SK-N-SH (cell line): ENCODE measurements at regions not wholly inside any gene's neighbourhood (a gene's known extent, or its start where the extent isn't known, plus 50 kb on each side); places are given as distances from the start of the nearest gene placed in this dataset.
"Not testable (repeated sequence)": the region's sequence is repeated elsewhere in the genome, so short reads cannot be mapped to it uniquely, and the experiment has no call there.

ENCODE experiments used
- CTCF ChIA-PET: fragments of 300-600, 350-600 bp; formaldehyde crosslinking; extraction: SDS; loops from one replicate; lab custom pipeline; 2021; lab: Yijun Ruan, JAX
- POLR2A ChIA-PET: fragments of 350-600 bp; sonication (Branson Sonifier 250); formaldehyde crosslinking; extraction: SDS; loops from one replicate; lab custom pipeline; 2020; ENCODE audit warnings: antibody characterized with exemption, inconsistent platforms; lab: Yijun Ruan, JAX
- DNase-seq: peaks from one replicate; pipeline ENCODE4 v3.0.0; 2012
- H2AFZ ChIP-seq: fragments of 200-600 bp; sonication (generic); 2 replicates; pipeline ENCODE4 v1.8.1; 2016; ENCODE audit warnings: antibody characterized with exemption, mild to moderate bottlenecking, low read depth
- H3F3A ChIP-seq: fragments of 200-600 bp; sonication (generic); replicated peaks from 2 replicates; pipeline ENCODE3; 2016; ENCODE audit warnings: antibody characterized with exemption, mild to moderate bottlenecking; ENCODE audit not compliant: insufficient read depth
- H3K27ac ChIP-seq, 2 experiments: fragments of 200-500 bp in 1 of 2; fragments of 200-600 bp in 1 of 2; sonication (Bioruptor generic) in 1 of 2; sonication (generic), shearing (Covaris generic) in 1 of 2; 2 replicates each; pipeline versions ENCODE4 v1.5.1 to v1.6.1; 2014 to 2016; ENCODE audit warnings: low read depth in 2 of 2, inconsistent platforms in 1 of 2, low read length in 1 of 2, mild to moderate bottlenecking in 1 of 2, mixed read lengths in 1 of 2
- H3K27me3 ChIP-seq: fragments of 200-600 bp; sonication (generic), shearing (Covaris generic); 2 replicates; pipeline ENCODE4 v1.6.1; 2016; ENCODE audit warnings: mixed run types; ENCODE audit not compliant: insufficient read depth
- H3K36me3 ChIP-seq, 2 experiments: fragments of 200-500 bp in 1 of 2; fragments of 200-600 bp in 1 of 2; sonication (Bioruptor generic) in 1 of 2; sonication (generic) in 1 of 2; replicated peaks in 1 of 2; 2 replicates each; pipeline versions ENCODE3 to v1.5.1; 2014 to 2016; ENCODE audit warnings: low read length in 1 of 2, mild to moderate bottlenecking in 1 of 2; ENCODE audit not compliant: insufficient read depth in 2 of 2, control insufficient read depth in 1 of 2
- H3K4me1 ChIP-seq, 2 experiments: fragments of 200-500 bp in 1 of 2; fragments of 200-600 bp in 1 of 2; sonication (Bioruptor generic) in 1 of 2; sonication (generic), shearing (Covaris generic) in 1 of 2; 2 replicates each; pipeline versions ENCODE4 v1.5.1 to v1.6.1; 2014 to 2016; ENCODE audit warnings: low read depth in 1 of 2, low read length in 1 of 2, mixed run types in 1 of 2; ENCODE audit not compliant: insufficient read depth in 2 of 2, control insufficient read depth in 1 of 2
- H3K4me2 ChIP-seq: fragments of 200-600 bp; sonication (generic), shearing (Covaris generic); 2 replicates; pipeline ENCODE4 v1.6.1; 2017; ENCODE audit warnings: mixed run types
- H3K4me3 ChIP-seq, 2 experiments: fragments of 200-500 bp in 1 of 2; fragments of 200-600 bp in 1 of 2; sonication (Bioruptor generic) in 1 of 2; sonication (generic), shearing (Covaris generic) in 1 of 2; 2 replicates each; pipeline versions ENCODE4 v1.5.1 to v1.8.1; 2014 to 2016; ENCODE audit warnings: low read depth in 2 of 2, inconsistent platforms in 1 of 2, low read length in 1 of 2, mild to moderate bottlenecking in 1 of 2, mixed read lengths in 1 of 2, moderate library complexity in 1 of 2
- H3K79me2 ChIP-seq: fragments of 200-600 bp; sonication (generic); 2 replicates; pipeline ENCODE4 v1.8.1; 2017; ENCODE audit warnings: mild to moderate bottlenecking; ENCODE audit not compliant: insufficient read depth
- H3K9ac ChIP-seq: fragments of 200-600 bp; sonication (generic); 2 replicates; pipeline ENCODE4 v1.6.1; 2017; ENCODE audit warnings: mixed run types
- H3K9me2 ChIP-seq: fragments of 200-600 bp; sonication (generic); 2 replicates; pipeline ENCODE4 v1.6.1; 2017; ENCODE audit warnings: mixed run types
- H3K9me3 ChIP-seq: fragments of 200-600 bp; sonication (generic); 2 replicates; pipeline ENCODE4 v1.6.1; 2017; ENCODE audit warnings: mixed run types, mild to moderate bottlenecking, moderate library complexity
- H4K20me1 ChIP-seq: fragments of 200-600 bp; sonication (generic); 2 replicates; pipeline ENCODE4 v1.6.1; 2017; ENCODE audit warnings: mild to moderate bottlenecking, mixed run types; ENCODE audit not compliant: insufficient read depth
- CHD2 ChIP-seq: fragments of 150-350 bp; IDR thresholded peaks from 2 replicates; pipeline ENCODE4 v1.6.1; 2018; ENCODE audit warnings: low read length; ENCODE audit not compliant: partially characterized antibody
- GABPA ChIP-seq: IDR thresholded peaks from 2 replicates; pipeline ENCODE4 v1.4.0; 2012; ENCODE audit warnings: low read depth, mild to moderate bottlenecking
- GATA2 ChIP-seq: sonication (generic); formaldehyde crosslinking; IDR thresholded peaks from 2 replicates; pipeline ENCODE4 v1.5.0; 2020; ENCODE audit warnings: mild to moderate bottlenecking, missing genetic modification reagents
- MEF2A ChIP-seq: IDR thresholded peaks from 2 replicates; pipeline ENCODE4 v1.4.0; 2012; ENCODE audit warnings: low read depth, borderline replicate concordance
- MXI1 ChIP-seq: IDR thresholded peaks from 2 replicates; pipeline ENCODE4 v1.6.1; 2012; ENCODE audit warnings: mild to moderate bottlenecking, low read depth, low read length, improper control_type of control experiment
- NFIC ChIP-seq: IDR thresholded peaks from 2 replicates; pipeline ENCODE4 v1.4.0; 2012; ENCODE audit warnings: borderline replicate concordance
- RXRA ChIP-seq: IDR thresholded peaks from 2 replicates; pipeline ENCODE4 v1.4.0; 2012; ENCODE audit warnings: low read depth, mild to moderate bottlenecking, borderline replicate concordance
- TCF12 ChIP-seq: IDR thresholded peaks from 2 replicates; pipeline ENCODE4 v1.4.0; 2012
- YY1 ChIP-seq: IDR thresholded peaks from 2 replicates; pipeline ENCODE4 v1.4.0; 2012; ENCODE audit warnings: low read depth, mild to moderate bottlenecking
- WGBS: methylation state at CpG from one replicate; pipeline ENCODE4 v1.1.6; 2017; ENCODE audit warnings: low lambda C conversion rate; 5-methylcytosine and 5-hydroxymethylcytosine counted together
- TF ChIP-seq, protein P1 (sequence below): IDR thresholded peaks from 2 replicates; pipeline ENCODE4 v1.4.0; 2012; ENCODE audit warnings: low read depth, borderline replicate concordance
- TF ChIP-seq, protein P2 (sequence below): fragments of 200-600 bp; sonication (generic); IDR thresholded peaks from 2 replicates; pipeline ENCODE4 v1.6.1; 2017; ENCODE audit warnings: antibody characterized with exemption, mild to moderate bottlenecking, moderate library complexity

DNA sequence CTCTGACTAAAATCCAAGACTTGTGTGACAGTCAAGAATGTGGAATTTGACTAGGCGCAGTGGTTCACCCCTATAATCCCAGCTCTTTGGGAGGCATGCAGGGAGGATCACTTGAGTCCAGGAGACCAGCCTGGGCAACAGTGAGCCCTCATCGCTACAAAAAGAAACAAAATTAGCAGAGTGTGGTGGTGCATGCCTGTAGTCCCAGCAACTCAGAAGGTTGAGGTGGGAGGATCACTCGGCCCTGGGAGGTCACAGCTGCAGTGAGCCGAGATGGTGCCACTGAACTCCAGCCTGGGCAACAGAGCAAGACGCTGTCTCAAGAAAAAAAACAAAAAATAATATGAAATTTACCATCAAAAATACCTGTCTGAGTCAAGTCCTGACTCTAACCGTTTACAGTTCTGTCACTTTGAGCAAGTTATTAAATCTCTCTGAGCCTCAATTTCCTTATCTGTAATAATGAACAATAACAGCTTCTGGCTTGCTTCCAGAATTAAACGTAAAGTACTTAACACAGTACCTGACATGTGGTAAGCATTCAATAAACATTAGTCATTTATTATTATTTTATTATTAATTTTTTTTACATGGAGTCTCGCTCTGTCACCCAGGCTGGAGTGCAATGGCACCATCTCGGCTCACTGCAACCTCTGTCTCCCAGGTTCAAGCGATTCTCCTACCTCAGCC, 204.6 kb upstream of the TSC22D1 start (continued):
- TF ChIP-seq, protein P1, sequence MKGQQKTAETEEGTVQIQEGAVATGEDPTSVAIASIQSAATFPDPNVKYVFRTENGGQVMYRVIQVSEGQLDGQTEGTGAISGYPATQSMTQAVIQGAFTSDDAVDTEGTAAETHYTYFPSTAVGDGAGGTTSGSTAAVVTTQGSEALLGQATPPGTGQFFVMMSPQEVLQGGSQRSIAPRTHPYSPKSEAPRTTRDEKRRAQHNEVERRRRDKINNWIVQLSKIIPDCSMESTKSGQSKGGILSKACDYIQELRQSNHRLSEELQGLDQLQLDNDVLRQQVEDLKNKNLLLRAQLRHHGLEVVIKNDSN, result no peak
- TF ChIP-seq GATA2 (CRISPR knock-in tag), result no peak
- TF ChIP-seq MXI1, result no peak
- no peak for TF ChIP-seq NFIC
- TF ChIP-seq TCF12, result no peak
- no peak for TF ChIP-seq YY1

DNA sequence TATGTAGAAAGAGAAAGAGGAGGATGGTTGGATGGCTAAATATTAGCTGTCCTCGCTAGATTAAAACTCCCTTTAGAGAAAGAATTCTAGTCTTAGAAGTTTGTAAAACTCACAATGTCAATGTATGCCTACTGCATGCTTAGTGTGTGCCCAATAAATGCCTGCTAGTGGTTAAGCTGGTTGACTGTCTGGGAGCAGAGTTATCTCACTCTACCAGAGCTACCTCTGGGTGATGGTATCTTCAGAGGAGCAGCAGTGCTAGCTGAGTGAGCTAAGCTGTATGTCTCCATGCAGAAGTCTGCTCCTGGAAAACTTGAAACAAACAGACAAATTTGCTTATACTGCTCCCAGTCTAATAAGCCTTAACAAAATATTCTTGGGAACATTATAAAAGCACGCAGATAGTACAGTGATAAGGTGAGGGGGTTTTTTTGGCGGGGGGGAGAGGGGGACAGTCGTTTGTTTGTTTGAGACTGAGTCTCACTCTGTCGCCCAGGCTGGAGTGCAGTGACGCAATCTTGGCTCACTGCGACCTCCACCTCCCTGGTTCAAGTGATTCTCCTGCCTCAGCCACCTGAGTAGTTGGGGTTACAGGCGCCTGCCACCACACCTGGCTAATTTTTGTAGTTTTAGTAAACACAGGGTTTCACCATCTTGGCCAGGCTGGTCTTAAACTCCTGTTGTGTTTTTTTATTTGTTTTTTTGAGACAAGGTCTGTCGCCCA, 202.8 kb upstream of the TSC22D1 start:
- DNase-seq, result no peak
- Histone ChIP-seq H3K9me2 (no peaks in the 10 kb centered on the region), H3K79me2 (no peaks in the 10 kb centered on the region), H3K27ac (no peak overlapping the region), H4K20me1 (no peaks in the 10 kb centered on the region), H2AFZ (no peak overlapping the region), H3K9me3 (no peaks in the 10 kb centered on the region)
- POLR2A ChIA-PET, result interaction anchor here (0.7 kb wide), 1 partner anchor 17 kb away, joined by 4 read pairs; no protein-coding TSS in a partner anchor
- CTCF ChIA-PET, result no interaction called here
- TF ChIP-seq MEF2A (no peak), CHD2 (no peak), RXRA (no peak), GABPA (no peak)
- TF ChIP-seq, protein P2, sequence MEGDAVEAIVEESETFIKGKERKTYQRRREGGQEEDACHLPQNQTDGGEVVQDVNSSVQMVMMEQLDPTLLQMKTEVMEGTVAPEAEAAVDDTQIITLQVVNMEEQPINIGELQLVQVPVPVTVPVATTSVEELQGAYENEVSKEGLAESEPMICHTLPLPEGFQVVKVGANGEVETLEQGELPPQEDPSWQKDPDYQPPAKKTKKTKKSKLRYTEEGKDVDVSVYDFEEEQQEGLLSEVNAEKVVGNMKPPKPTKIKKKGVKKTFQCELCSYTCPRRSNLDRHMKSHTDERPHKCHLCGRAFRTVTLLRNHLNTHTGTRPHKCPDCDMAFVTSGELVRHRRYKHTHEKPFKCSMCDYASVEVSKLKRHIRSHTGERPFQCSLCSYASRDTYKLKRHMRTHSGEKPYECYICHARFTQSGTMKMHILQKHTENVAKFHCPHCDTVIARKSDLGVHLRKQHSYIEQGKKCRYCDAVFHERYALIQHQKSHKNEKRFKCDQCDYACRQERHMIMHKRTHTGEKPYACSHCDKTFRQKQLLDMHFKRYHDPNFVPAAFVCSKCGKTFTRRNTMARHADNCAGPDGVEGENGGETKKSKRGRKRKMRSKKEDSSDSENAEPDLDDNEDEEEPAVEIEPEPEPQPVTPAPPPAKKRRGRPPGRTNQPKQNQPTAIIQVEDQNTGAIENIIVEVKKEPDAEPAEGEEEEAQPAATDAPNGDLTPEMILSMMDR, result no peak
- TF ChIP-seq, all 33 proteins: peak for 0
- no peaks in the 10 kb centered on the region for H3K27me3 ChIP-seq
- 75% methylated on average over 9 of the region's 9 CpGs for WGBS
- no peak overlapping the region for H3K4me3 ChIP-seq
- no peaks in the 10 kb centered on the region for H3K36me3 ChIP-seq
- H3K4me2 ChIP-seq, result no peak overlapping the region
- no peak overlapping the region for H3K9ac ChIP-seq
- H3F3A ChIP-seq, result no peaks in the 10 kb centered on the region
- no peaks in the 10 kb centered on the region for H3K4me1 ChIP-seq

DNA sequence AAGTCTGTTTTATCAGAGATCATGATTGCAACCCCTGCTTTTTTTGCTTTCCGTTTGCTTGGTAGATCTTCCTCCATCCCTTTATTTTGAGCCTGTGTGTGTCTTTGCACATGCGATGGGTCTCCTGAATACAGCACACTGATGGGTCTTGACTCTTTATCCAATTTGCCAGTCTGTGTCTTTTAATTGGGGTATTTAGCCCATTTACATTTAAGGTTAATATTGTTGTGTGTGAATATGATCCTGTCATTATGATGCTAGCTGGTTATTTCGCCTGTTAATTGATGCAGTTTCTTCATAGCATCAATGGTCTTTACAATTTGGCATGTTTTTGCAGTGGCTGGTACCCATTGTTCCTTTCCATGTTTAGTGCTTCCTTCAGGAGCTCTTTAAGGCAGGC, 199.2 kb upstream of the TSC22D1 start:
- H3K27ac ChIP-seq, H3K4me1 ChIP-seq, H3K9me3 ChIP-seq, H3K9me2 ChIP-seq, POLR2A ChIA-PET, CTCF ChIA-PET, H3K4me3 ChIP-seq, H3K27me3 ChIP-seq, H3K79me2 ChIP-seq, H3K4me2 ChIP-seq, H4K20me1 ChIP-seq, H3K36me3 ChIP-seq, DNase-seq, H3F3A ChIP-seq, H3K9ac ChIP-seq, H2AFZ ChIP-seq: not testable (repeated sequence)
- 82% methylated on average over 3 of the region's 3 CpGs for WGBS
